HL-60 (cell line): ENCODE measurements at regions not wholly inside any gene's neighbourhood (a gene's known extent, or its start where the extent isn't known, plus 50 kb on each side); places are given as distances from the start of the nearest gene placed in this dataset.

Experiments used
- DNase-seq, 2 experiments: peaks; one replicate each; pipeline ENCODE4 v3.0.0-alpha.2; 2010 to 2020; ENCODE audit warnings: low read depth in 1 of 2, low spot score in 1 of 2
- H3K27ac ChIP-seq: fragments of 250-450 bp; sonication (Bioruptor Pico); replicated peaks from 2 replicates; pipeline ENCODE4 v1.5.1; 2020; ENCODE audit warnings: mild to moderate bottlenecking, moderate library complexity
- H3K27me3 ChIP-seq: fragments of 250-450 bp; sonication (Bioruptor Pico); 2 replicates; pipeline ENCODE4 v1.5.1; 2021; ENCODE audit warnings: mild to moderate bottlenecking, moderate library complexity; ENCODE audit not compliant: insufficient read depth, poor library complexity, severe bottlenecking
- H3K4me3 ChIP-seq: replicated peaks from 2 replicates; pipeline ENCODE4 v1.5.1; 2011; ENCODE audit warnings: mild to moderate bottlenecking, control low read depth, low read length; ENCODE audit not compliant: insufficient read depth
- CTCF ChIP-seq: IDR thresholded peaks from one replicate; pipeline ENCODE4 v1.5.1; 2011; ENCODE audit warnings: low read length, control low read depth, inconsistent platforms; ENCODE audit not compliant: insufficient read depth
- GABPA ChIP-seq: IDR thresholded peaks from 2 replicates; pipeline ENCODE4 v1.6.1; 2012; ENCODE audit warnings: low read depth
- POLR2AphosphoS5 ChIP-seq: IDR thresholded peaks from 2 replicates; pipeline ENCODE4 v1.6.1; 2012; ENCODE audit warnings: low read depth
- SPI1 ChIP-seq: IDR thresholded peaks from 2 replicates; pipeline ENCODE4 v1.6.1; 2012; ENCODE audit warnings: low read depth, mild to moderate bottlenecking, borderline replicate concordance
- TF ChIP-seq, protein P1 (sequence below): IDR thresholded peaks from 2 replicates; pipeline ENCODE4 v1.6.1; 2012; ENCODE audit warnings: low read depth; ENCODE audit not compliant: insufficient replicate concordance

- H3K4me3 ChIP-seq: no peak overlapping the region
- DNase-seq: no peak
These were observed 224.8 kb downstream of the C12orf50 start for GRCh38 chr12:87804386-87804785.

GRCh38 chr12:87802721-87803011 lies 226.5 kb downstream of the C12orf50 start:
- no peak overlapping the region for H3K27ac ChIP-seq

More at GRCh38 chr12:87804386-87804785, 224.8 kb downstream of the C12orf50 start:
- Histone ChIP-seq H3K27ac (no peak overlapping the region), H3K27me3 (no peaks in the 10 kb centered on the region)
- TF ChIP-seq GABPA (no peak), SPI1 (no peak), POLR2AphosphoS5 (no peak), CTCF (no peak)
- TF ChIP-seq, protein P1, sequence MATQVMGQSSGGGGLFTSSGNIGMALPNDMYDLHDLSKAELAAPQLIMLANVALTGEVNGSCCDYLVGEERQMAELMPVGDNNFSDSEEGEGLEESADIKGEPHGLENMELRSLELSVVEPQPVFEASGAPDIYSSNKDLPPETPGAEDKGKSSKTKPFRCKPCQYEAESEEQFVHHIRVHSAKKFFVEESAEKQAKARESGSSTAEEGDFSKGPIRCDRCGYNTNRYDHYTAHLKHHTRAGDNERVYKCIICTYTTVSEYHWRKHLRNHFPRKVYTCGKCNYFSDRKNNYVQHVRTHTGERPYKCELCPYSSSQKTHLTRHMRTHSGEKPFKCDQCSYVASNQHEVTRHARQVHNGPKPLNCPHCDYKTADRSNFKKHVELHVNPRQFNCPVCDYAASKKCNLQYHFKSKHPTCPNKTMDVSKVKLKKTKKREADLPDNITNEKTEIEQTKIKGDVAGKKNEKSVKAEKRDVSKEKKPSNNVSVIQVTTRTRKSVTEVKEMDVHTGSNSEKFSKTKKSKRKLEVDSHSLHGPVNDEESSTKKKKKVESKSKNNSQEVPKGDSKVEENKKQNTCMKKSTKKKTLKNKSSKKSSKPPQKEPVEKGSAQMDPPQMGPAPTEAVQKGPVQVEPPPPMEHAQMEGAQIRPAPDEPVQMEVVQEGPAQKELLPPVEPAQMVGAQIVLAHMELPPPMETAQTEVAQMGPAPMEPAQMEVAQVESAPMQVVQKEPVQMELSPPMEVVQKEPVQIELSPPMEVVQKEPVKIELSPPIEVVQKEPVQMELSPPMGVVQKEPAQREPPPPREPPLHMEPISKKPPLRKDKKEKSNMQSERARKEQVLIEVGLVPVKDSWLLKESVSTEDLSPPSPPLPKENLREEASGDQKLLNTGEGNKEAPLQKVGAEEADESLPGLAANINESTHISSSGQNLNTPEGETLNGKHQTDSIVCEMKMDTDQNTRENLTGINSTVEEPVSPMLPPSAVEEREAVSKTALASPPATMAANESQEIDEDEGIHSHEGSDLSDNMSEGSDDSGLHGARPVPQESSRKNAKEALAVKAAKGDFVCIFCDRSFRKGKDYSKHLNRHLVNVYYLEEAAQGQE: no peak

GRCh38 chr12:87801860-87802720 lies 227.1 kb downstream of the C12orf50 start:
- no peak for DNase-seq
- Histone ChIP-seq H3K27ac (no peak overlapping the region), H3K4me3 (no peak overlapping the region), H3K27me3 (no peaks in the 10 kb centered on the region)
- TF ChIP-seq GABPA (no peak), POLR2AphosphoS5 (no peak), CTCF (no peak), SPI1 (no peak)
- TF ChIP-seq, protein P1: no peak

More at GRCh38 chr12:87802721-87803011, 226.5 kb downstream of the C12orf50 start:
- Histone ChIP-seq H3K27me3 (no peaks in the 10 kb centered on the region), H3K4me3 (no peak overlapping the region)
- TF ChIP-seq GABPA (no peak), POLR2AphosphoS5 (no peak), CTCF (no peak), SPI1 (no peak)
- TF ChIP-seq, protein P1: no peak
- DNase-seq: no peak
